GM18907 (cell line): ENCODE measurements at regions not wholly inside any gene's neighbourhood (a gene's known extent, or its start where the extent isn't known, plus 50 kb on each side); places are given as distances from the start of the nearest gene placed in this dataset.

Experiments
- ATAC-seq: cut with Tn5 transposase; IDR thresholded peaks from one replicate; pipeline ENCODE4 v1.9.1; 2021; ENCODE audit warnings: mild to moderate bottlenecking, moderate library complexity; ENCODE audit not compliant: unreplicated experiment

DNA sequence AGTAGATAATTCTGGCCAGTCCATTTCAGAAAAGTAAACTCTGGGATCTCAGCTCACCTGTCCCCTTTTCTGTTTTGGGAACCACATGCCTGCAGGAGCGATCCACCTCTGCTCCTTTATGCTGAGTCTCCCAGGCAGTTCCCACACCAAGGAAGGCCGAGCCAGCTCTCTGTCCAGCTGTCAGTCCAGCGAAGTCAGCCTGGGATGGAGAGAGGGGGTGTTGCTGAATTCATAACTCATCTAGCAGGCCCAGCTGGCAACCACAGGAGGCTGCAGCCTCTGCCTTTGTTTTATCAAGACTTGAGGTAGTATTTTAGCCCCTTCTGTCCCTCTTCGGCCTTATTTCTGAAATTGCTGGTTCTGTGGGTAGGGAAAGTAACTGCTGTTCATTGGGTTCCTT, 209.9 kb downstream of the ARL4C start:
- ATAC-seq, result no peak

DNA sequence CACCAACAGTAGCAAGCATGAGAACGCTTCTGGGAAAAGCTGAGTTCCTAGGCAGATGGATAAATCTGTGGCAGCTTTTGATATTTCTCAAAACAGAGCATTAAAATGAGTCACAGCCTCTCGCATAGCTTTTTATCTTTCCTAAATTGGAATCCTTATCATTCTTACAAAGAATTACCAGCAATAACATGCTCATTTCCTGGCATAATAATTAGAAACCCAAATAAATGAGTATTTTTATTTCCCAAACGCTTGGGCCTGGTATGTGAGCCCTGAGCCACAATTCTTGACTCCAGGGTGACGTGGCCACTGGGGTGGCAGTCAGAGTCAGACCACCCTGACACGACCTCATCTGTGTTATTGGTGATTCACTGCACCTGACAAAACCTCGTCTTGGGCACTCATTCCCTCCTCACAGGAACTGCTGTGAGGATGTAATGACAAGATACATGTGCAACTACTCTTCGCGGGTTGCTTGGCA, 210.7 kb downstream of the ARL4C start:
- ATAC-seq, result no peak

DNA sequence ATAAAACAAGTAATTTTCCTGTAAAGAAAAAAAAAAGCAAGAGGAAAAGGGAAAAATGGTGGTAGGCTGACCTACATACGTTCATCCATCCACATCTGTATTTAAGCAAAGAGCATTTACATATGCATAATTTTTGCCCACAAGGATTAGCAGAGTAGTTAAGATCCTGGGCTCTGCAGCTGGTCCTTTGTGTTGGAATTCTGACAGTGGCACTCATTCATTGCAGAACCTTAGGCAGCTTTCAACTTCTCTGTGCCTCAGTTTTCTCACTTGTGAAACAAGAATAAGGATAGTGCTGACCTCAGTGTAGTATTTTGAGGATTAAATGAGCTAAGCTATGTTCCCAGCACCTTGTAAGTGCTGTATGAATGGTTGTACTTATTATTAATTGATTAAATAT, 211.3 kb downstream of the ARL4C start:
- no peak for ATAC-seq

DNA sequence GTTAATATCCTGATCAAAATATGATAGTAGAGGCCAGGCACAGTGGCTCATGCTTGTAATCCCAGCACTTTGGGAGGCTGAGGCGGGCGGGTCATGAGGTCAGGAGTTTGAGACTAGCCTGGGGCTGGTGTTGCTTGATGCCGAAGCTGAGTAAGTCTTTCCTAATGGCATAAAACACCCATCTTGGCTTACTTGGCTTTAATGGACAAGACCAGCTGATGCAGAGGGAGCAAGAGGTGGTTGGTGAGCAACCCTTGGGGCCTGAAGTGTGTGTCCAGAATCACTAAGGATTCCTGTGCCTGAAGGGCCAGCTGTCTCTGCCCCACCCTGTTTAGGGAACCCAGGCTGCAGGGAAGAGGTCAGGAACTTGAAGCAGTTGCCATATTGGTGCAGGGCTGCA, 217.2 kb downstream of the ARL4C start:
- no peak for ATAC-seq

DNA sequence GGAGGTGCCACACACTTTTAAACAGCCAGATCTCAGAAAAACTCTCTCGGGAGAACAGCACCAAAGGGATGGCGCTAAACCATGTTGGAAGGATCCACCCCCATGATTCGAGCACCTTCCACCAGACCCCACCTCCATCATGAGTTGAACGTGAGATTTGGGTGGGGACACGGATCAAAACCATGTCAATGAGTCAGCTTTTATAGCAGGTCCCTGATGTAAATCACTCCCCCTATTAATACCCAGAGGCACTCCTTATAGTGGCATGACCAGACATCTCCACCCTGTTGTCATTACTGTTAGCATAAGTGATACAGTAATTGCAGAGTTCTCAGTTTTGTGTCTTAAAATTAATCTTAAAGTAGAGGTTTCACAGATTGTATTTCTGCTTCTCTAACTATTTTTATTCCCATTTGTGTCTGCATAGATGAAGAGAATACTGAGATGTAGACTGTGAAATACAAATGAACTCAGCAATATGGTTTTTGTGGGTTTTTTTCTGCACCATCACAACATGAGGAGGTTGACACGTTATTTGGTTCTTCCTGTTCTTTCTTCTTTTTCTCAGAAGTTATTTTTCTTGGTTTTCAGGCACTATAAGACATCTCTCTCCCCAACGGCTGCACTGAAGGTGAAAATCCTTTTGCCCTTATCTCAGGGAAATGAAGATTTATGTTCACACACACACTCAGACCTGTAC, 218.2 kb downstream of the ARL4C start:
- ATAC-seq, result no peak

DNA sequence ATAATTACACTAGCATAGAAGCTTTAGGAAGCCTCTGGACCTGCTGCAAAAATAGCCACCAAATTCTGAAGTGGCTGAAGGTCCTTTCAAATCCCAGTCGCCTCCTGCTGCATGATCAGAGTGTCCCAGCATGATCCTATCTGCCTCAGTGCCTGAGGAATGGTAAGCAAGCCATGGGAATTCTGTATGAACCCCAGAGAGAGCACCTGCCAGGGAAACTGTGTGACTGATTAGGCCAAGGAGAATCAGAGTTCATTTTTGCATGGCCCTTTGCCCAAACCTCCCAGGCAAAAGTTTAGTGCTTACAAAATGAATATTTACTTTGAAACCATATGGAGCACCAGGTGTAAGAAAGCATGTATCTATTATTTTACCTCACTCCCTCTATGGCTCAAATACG, 221.4 kb downstream of the ARL4C start:
- no peak for ATAC-seq

DNA sequence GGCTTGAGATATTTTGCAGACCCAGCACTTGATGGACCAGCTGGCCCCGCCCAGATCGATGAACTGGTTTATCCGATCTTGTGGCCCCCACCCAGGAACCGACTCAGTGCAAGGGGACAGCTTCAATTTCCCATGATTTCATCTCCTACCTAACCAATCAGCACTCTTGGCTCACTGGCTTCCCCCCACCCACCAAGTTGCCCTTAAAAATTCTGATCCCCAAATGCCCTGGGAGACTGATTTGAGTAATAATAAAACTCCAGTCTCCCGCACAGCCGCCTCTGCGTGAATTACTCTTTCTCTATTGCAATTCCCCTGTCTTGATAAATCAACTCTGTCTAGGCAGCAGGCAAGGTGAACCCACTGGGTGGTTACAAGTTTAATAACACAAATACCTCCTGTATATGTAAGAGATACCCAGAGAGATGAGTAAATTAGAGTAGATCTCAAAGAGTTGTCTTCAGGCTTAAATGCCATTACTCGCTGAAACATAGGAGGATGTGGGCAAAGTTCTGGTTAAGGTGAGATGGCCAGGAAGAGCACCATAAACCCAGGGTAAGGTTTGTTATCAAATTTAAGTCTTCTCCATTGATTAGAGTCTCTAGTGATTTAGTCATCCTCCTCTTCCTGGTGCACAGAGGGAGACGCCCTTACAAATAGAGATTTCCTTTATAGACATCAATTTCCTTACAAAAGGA, 222.8 kb downstream of the ARL4C start:
- no peak for ATAC-seq

DNA sequence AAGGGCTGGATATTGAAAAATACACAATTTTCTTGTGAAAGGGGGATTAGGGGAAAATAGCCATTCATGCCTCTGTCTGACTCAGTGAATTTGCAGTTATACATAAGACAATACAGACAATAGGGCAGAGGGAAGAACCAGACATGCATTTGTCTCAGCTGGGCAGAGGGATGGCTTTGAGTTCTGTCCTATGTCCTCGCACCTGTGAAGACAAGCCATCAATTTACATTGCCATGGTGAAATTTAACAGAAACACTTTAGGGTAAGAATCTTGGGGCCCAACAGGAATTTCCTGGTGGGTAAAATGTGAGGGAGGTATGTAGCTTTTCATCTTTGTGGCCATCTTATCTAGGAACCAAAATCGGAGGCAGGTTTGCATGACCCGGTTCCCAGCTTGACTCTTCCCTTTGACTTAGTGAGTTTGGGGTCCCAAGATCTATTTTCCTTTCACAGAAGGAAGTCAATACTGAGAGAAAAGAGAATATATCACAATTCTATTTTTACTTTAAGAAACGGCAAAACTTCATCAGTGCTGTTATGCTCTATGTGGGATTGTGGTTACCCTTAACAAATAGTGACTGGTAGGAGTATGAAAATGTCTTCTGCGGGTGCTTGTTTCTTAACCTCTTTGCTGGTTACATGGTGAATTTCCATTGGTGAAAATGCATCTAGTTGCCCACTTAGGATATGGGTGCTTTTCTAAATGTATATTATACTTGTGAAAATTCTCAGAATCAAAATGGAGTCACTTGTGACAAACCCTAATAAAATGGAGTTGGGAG, 221.8 kb downstream of the SPP2 start:
- ATAC-seq, result no peak

DNA sequence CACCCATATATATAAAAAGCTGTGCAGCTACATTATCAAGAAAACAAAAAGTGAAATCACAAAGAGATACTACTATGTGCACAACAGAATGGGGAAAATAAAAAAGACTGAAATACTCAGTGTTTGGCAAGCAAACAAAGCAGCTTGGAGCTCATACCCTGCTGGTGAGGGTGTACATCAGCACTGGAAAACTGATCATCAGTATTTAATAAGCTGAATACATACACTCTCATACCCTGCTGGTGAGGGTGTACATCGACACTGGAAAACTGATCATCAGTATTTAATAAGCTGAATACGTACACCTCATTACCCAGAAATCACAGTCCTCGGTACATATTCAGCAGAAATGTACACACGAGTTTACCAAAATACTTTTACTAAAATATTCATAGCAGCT, 220.8 kb downstream of the SPP2 start:
- no peak for ATAC-seq

DNA sequence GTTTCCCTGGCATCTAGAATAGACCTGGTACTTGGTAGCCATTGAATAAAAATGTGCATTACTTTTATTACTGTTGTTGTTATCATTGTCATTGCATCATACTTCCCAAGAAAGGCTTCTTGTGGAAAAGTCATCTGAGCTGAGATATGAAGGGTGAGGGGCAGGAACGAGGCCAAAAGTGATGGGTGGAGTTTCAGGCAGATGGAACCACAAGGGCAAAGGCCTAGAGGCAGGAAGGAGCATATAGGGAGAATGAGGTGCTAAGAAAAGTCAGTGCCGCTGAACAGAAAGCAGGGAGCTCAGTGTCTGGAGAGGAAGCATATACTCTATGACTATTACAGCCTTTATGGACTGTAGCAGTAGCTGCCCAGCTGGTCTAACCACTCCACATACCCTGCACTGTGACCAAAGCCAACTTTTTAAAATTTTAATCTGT, 219.3 kb downstream of the SPP2 start:
- no peak for ATAC-seq

DNA sequence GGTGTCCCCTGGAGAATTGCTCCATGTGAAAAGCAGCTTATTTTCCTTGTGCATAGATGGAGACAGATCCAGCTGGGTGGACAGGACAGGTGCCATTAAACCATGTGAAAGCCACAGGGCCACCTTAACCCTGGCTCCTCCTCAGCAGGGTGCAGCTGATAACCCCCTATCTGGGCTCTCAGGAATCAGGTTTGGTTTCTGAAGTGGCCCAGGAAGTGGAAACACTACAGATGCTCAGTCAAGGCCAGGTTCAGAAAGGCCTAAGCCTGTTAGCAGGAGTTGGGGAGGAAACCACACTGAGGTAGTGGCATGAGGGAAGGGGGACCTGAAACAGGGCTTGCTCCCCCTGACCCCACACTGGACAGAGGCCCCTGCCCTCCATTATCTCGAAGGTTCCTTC, 217.0 kb downstream of the SPP2 start:
- no peak for ATAC-seq

DNA sequence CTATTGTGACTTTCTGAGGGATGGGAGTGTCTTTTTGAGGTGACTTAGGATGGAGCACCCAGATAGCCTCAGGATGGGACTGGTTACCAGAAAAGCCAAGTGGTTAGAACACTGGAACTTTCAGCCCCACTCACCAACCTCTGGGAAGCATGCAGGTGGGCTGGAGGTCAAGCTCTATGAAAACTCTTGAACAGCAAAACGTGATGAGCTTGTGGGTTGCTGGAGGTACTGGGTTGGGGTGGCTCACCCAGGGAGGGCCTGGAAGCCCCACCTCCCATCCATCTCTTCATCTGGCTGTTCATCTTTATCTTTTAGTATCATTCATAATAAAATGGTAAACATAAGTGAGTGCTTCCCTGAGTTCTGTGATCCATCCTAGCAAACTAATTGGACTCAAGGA, 216.4 kb downstream of the SPP2 start:
- ATAC-seq, result no peak

DNA sequence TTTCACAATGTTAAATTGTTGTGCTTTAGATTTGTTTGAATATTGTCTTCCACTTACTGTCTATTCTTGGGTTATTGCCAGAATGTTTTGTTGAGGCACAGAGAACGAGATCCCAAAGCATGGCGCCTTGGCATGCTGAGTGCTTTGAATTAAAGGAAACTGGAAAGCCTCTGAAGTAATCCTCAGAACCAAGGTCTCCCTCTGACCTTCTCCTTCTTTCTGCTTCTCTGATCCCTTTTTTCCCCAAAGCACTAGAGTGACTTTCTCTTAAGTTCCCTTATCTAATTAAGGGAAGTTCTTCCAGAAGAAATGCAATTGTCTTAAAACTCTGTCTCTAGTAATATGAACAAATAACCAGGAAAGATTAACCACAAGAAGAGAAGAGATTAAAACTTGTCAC, 214.7 kb downstream of the SPP2 start:
- no peak for ATAC-seq

DNA sequence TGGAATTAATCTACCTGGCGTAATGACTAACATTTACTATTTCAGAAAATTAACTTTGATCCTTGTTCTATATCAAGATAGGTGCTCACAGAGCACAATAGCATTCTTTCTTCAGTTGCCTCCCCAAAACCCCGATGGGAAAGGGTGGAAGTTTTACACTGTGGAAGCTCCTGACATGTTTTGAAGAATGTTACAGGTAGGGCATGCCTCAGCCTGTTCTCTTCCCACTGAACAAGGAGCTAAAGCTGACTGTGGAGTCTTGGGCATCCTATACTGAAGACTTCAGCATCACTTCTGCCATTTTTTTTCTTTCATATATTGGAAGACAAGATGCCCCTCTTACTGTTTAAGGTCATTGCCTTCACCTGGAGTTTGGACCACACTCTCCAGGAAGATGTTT, 211.2 kb downstream of the SPP2 start:
- no peak for ATAC-seq

DNA sequence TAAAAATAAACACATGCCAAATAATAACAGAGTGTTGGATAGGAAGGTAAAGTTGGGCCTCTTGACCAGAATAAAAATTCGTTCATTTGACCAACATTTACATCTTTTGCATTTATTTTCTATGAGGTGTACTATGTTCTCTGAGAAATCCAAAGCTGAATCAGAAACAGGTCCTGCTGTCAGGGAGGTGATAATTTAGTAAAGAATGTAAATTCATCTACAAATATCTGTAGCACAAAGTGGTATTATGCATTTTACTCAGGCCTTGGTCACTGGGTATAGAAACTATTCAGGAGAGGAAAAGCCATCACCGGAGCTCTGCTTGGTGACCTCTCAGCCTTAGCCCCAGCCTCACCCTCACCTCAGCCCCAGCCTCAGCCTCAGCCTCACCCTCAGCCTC, 208.9 kb downstream of the SPP2 start:
- ATAC-seq, result no peak

DNA sequence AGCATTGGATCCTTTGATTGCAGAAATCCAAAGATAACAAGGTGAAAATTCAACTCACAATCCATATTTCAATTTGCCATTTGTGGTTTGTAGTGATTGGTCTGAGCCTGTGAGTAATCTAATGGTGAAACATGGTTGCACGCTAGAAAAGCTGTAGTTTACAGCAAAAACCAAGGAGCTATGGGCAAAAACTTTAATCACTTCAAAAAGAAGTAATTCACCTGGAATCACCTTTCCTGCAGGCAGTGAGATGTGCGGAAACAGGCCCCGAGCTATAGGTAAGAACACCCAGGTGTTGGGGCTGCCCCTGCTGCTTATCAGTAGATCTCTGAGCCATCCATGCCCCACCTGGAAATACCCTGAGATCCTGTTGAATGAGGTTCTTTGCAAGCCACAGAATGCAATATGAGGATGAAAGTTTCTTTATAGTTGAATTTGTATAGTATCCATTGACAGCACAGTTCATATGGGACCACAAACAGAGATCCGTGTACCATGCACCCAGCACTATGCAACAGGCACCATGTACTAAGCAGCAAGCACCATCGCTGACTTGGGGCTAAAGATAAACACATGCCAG, 208.2 kb downstream of the SPP2 start:
- no peak for ATAC-seq

DNA sequence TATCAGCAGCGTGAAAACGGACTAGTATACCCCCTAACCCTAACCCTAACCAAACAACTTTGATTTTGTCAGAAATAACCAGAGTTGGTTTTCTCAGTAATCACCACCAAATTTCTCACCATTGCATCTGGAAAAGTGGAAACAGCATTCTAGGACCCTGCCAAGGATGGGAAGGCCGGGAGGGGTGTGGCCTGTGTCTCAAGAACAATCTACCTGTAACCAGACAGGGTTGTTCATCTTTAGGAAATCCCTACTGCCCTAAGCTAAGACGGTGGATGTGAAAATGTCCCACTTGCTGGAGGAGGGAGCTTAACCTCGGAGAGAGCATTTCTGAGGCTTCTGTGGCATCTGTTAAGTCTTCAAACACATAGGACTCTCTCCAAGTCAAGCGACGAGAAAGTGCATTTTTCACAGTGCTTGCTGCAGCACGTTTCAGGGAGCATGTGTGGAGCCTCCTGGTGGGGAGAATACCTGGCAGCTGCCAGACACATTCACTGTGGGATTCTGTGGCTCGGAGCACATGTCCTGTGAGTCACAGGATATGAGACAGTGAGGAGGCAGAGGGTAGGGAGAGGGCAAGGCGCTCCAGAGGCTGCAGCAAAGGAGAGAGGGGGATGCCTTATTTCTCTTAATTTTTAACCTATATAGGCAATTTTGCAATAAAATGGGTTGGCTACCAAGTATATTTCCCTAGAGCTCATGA, 207.5 kb downstream of the SPP2 start:
- no peak for ATAC-seq

DNA sequence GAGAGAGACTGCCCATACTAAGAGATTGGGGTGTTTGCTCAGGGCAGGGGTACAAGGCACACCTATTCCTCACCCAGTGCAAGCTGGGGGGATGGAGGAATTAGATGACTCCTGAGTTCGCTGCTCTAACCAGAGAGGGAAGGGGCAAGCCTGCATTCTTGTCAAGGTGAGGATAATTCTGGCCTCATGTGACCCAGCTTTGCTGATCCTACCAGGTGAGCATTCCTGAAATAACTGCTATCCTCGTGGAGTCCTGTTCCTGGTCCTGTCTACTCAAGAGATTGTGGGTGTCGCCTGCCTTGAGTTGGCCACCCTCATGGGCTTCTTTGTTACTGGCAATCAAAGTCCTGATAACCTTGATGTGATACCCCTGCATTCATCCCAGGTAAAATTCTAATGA, 206.0 kb downstream of the SPP2 start:
- no peak for ATAC-seq

DNA sequence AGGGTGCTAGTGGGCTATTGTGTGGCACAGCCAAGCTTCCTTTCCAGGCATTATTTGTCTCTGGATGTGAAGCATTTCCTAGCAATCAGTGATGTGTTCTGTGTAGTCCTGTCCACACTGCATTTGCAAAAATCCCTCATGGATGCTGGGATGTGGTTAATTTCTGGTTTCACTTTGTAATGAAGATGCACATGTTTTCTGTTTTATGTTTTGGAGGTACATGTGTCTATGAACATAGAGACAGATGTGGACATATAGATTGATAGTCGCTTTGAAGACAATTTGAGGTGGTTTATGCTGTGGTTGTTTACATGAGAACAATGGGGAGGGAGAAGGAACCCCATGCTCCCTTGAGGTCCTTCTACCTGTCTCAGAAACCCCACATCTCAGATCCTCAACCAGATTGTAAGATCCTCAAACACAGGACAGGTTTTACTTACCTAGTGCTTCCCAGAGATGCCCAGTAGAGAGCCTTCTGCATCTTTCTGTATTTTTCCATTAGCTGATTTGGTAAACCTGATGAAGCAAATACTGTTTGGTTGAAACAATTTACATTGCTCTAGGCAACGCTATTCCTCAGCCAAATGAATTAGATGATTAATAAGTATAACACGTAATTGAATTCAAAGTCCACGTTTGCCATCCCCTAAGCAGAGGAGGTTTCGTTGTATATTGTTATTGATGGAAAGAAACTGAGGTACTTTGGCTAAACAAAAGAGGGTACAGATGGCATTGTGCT, 204.4 kb downstream of the SPP2 start:
- ATAC-seq, result no peak

DNA sequence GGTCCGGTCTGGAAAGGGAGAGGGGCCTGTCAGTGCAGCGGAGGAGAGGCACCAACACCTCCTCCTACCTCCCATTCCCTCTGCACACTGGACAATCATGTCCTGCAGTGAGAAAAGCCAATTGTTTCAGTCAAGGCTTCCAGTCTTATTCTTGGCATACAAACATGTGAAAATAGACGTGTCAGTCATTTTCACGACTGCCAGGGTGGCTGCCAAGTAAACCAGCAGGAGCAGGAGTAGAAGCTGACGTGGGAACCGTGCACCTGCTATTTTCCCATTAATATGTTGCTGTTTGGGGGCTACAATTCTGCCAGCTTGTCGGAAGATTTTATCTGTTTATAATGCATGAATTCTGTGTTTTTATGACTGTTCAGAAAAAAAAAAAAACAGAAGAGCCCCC, 202.3 kb downstream of the SPP2 start:
- ATAC-seq, result no peak
